ENCODE measurements at regions not wholly inside any gene's neighbourhood (a gene's known extent, or its start where the extent isn't known, plus 50 kb on each side); places are given as distances from the start of the nearest gene placed in this dataset.

DNA sequence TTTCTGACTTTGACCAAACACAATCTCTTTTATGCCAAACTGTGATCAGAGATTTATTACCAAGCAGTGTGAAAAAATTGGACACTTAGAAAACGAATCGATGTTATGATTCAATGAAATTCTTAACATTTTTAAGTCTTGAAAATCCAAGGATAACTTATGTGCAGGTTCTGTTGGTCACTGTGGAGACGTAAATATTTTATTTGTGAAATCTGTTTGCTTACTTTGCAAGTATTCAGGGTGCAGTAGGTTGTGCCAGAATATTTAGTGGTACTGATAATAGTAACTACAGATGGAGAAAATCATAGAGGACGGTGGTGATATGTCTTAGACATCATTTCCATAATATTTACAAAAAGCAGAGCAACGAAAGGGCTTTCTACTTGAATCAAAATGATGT is 97.3 kb downstream of the BMP2 start:
- H3K27ac Mint-ChIP-seq, result no peak overlapping the region
- ATAC-seq (no peak), DNase-seq (no peak)
- no peak overlapping the region for H3K4me3 Mint-ChIP-seq
- H3K9me3 Mint-ChIP-seq, result peaks cover 0 to 9% of the 10 kb centered on the region in 2 donors
- H3K27me3 Mint-ChIP-seq, result peaks cover 6% of the 10 kb centered on the region
- no peaks in the 10 kb centered on the region for H3K4me1 Mint-ChIP-seq

DNA sequence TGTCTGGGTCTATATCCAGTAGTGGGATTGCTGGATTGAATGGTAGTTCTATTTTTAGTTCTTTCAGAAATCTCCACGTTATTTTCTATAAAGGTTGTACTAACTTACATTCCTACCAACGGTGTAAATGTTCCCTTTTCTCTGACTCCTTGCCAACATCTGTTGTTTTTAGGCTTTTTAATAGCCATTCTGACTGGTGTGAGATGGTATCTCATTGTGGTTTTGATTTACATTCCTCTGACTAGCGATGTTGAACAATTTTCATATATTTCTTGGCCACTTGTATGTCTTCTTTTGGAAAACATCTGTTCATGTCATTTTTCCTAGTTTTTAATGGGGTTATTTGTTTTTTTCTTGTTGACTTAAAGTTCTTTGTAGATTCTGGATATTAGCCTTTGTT is 99.3 kb downstream of the BMP2 start:
- Mint-ChIP-seq H3K27ac (no peak overlapping the region), H3K27me3 (peaks cover 6% of the 10 kb centered on the region), H3K4me1 (no peaks in the 10 kb centered on the region), H3K9me3 (peaks cover 0 to 9% of the 10 kb centered on the region in 2 donors), H3K4me3 (no peak overlapping the region)
- ATAC-seq (no peak), DNase-seq (no peak)

DNA sequence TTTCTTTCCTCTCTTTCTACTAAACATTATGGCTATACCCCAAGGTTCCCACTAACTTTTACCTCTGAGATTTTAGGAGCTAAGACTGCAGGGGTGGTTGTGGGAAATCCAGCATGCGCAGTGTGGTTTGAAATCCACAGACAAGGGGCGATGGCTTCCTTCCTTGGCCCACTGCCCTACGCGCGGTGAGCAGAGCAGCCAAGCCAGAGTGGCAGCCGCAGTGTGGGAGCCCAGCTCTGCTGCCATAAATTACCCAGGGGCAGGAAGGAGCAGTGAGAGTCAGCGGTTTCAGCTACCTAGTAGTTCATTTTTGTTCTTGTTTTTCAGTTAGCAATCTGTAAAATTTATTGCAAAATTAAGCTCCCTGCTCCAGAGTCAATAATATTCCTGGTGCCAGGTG is 101.4 kb downstream of the BMP2 start:
- H3K4me1 Mint-ChIP-seq, result no peaks in the 10 kb centered on the region
- ATAC-seq (no peak), DNase-seq (no peak)
- H3K27ac Mint-ChIP-seq, result no peak overlapping the region
- H3K4me3 Mint-ChIP-seq, result no peak overlapping the region
- H3K27me3 Mint-ChIP-seq, result peaks cover 6% of the 10 kb centered on the region
- peaks cover 0 to 9% of the 10 kb centered on the region in 2 donors for H3K9me3 Mint-ChIP-seq

DNA sequence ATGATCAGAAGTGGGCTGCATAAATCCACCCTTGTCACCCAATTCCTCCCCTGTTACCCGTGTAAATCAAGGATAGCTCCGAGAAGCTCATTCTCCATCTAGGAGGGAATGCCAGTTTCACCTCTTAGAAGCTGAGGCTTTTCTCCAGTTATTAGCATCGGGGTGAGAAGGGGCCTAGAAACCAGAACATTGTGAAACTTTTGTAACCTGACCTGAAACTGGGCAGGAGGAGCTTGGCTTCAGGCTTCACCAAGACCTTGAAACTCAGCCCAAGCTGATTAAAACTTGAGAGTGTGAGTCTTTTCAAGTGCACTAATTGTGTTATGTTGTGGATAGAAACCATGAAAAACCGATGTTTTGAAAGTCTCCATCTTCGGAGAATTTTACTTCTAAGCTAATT is 103.1 kb downstream of the BMP2 start:
- Mint-ChIP-seq H3K4me3 (no peak overlapping the region), H3K27me3 (peaks cover 6% of the 10 kb centered on the region), H3K4me1 (no peaks in the 10 kb centered on the region), H3K9me3 (peaks cover 0 to 9% of the 10 kb centered on the region in 2 donors), H3K27ac (no peak overlapping the region)
- no peak for DNase-seq
- no peak for ATAC-seq

DNA sequence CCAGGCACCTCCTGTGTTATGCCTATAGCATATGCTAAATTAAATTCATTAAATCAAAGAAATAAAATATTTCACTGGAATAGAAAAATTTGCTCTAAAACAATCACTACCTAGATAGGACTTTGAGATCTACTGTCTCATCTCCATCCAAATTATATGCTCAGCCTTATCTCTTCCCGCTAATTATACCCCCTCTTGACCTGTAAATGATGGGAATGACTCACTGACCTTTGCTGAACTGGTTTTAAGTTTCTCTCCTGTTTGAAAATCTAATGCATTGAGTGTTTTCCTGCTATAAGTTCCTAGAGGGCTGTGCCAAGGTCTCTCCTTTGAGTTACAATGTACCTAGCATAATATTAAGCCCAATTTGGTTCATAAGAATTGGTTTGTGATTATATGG is 110.1 kb downstream of the BMP2 start:
- H3K27me3 Mint-ChIP-seq, result no peaks in the 10 kb centered on the region
- no peaks in the 10 kb centered on the region for H3K4me1 Mint-ChIP-seq
- no peak for DNase-seq
- no peak for ATAC-seq
- no peak overlapping the region for H3K27ac Mint-ChIP-seq
- H3K4me3 Mint-ChIP-seq, result no peak overlapping the region
- peaks cover 0 to 12% of the 10 kb centered on the region in 2 donors for H3K9me3 Mint-ChIP-seq

DNA sequence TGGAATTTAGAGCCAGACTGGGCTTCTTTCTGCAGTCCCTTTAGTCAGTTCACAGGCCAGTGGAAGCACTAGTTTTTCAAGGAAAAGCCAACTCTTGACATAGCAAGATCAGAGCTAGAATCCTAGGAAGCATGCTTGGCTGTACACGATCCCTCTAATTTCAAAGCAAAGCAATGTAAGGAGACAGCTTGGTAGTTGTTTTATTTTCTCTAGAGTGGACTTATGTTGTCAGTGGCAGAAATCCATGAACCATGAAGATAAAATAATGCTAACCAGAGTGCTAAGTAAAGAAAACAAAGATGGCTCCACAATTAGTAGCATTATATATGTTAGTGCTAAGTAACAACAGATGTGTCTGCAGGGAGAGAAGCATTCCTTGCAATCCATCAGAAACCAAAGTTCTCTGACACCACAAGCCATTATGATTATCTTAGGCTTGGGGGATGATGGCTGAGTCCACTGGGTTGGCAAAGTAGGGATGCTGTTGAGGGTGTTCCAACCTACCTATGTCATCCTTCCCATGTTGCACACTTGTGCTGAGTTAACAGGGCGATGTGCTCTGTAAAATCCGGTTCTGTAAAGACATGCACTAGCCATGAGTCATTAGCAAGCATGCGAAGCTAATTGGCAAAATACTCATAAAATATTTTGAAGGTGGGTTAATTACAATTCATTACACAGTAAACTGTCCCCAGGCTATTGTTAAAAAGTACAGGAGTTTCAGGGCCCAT is 115.2 kb downstream of the BMP2 start:
- Mint-ChIP-seq H3K27ac (no peak overlapping the region), H3K27me3 (no peaks in the 10 kb centered on the region), H3K4me1 (no peaks in the 10 kb centered on the region), H3K9me3 (peaks cover 5 to 12% of the 10 kb centered on the region in 2 donors), H3K4me3 (no peak overlapping the region)
- ATAC-seq (no peak), DNase-seq (no peak)

DNA sequence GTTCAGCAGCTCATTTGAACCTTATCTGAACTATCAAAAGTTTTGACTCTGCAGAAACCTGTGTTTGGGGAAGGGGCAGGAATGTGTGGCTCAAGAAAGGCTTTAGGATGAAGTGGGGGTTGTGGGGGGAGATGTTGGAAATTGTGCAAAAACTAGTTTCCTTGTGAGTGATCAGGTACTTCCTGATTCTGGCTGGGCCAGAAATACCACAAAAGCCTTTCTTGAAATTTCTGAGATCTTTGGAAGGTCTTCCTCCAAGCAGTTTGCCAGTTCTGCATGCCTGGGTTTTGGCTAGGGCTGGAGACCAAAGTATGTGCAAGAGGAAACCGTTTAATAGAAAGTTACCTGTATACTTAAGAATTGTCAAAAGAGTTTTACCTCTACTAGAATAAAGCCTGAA is 116.6 kb downstream of the BMP2 start:
- DNase-seq, result no peak
- Mint-ChIP-seq H3K27ac (no peak overlapping the region), H3K27me3 (no peaks in the 10 kb centered on the region), H3K4me1 (no peaks in the 10 kb centered on the region), H3K9me3 (peaks cover 5 to 12% of the 10 kb centered on the region in 2 donors), H3K4me3 (no peak overlapping the region)
- ATAC-seq, result no peak

DNA sequence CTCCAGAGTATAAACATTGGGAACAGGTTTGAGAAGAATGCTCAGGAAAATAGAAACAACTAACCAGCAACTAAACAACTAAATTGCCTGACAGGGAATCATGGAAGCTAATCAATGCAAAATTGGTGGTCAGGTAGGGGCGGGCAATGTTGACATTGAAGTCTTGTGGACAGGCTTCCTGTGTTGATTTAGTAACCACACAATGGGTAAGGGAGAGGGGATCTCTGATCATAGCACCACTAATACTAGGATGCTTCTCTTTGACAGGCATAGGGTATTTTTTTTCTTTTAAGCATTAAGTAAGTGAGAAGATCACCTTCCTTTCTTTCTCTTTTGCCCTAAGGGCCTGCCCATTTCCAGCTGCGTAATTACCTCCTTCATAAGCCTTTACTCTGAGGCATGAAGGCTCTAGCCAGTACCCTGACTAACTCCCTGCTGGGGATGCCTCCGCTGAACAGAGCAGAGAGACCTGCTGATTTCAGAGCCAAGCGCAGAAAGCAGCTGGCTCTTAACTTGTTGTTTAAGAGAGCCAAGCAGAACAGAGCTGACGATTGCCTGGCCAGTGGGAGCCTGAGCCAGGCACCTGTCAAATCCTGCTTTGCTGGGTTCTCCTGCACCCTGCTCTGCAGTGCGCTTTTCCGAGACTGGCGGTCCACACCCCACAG is 118.7 kb downstream of the BMP2 start:
- H3K27me3 Mint-ChIP-seq, result no peaks in the 10 kb centered on the region
- no peaks in the 10 kb centered on the region for H3K4me1 Mint-ChIP-seq
- no peak overlapping the region for H3K4me3 Mint-ChIP-seq
- peaks cover 5% of the 10 kb centered on the region in 2 donors for H3K9me3 Mint-ChIP-seq
- DNase-seq (no peak), ATAC-seq (no peak)
- no peak overlapping the region for H3K27ac Mint-ChIP-seq

DNA sequence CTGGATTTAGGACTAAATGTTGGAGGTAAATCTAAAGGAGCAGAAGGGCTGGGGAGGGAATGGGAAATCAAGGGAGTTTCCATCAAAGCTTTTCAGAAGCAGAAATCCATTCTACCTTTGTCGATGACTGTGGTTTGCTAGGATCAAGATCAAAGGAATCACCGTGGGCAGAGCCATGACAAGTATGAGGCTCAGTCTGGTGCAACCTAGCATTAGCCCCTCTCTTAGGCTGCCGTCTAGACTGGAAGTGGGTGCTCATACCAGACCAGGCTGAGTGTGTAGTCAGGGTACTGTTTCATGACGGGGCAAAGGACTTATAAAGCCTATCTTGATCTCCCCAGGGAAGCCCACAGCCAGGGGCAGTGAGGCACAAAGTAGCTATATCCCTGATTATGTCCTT is 120.5 kb downstream of the BMP2 start:
- ATAC-seq (no peak), DNase-seq (no peak)
- Mint-ChIP-seq H3K4me3 (no peak overlapping the region), H3K27ac (no peak overlapping the region), H3K27me3 (no peaks in the 10 kb centered on the region), H3K9me3 (peaks cover 0 to 5% of the 10 kb centered on the region in 2 donors), H3K4me1 (no peaks in the 10 kb centered on the region)

DNA sequence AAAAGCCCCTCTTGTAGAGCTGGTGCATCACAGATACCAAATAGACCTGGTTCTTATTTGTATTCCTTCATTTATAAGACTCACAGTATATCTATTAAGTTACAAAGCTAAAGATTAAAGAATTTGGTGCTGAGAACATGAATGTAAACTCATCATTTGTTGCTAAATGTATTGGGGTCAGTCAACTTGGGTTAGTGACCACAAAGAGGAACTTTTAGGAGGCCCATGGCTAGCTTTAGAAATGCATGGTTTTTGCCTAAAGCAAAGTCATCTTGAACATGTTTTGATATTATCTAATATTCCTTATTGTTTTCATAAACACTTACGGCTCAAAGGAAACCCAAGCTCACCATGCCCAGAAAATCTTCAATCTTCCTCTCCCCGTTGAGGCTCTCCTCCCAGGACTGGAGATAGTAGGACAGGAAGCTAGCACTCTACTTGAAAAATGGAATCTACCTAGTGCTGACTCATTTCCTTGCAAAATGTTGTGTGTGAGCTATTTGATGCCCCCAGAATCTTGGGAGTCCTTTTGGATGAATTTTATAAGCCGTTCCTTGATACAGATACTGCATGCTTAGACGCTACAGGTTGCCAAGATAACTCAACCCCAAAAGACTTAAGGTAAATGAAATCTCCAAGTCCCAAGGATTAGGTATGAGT is 121.4 kb downstream of the BMP2 start:
- Mint-ChIP-seq H3K27me3 (no peaks in the 10 kb centered on the region), H3K9me3 (peaks cover 0 to 5% of the 10 kb centered on the region in 2 donors), H3K4me1 (no peaks in the 10 kb centered on the region), H3K27ac (no peak overlapping the region), H3K4me3 (no peak overlapping the region)
- ATAC-seq, result no peak
- no peak for DNase-seq

DNA sequence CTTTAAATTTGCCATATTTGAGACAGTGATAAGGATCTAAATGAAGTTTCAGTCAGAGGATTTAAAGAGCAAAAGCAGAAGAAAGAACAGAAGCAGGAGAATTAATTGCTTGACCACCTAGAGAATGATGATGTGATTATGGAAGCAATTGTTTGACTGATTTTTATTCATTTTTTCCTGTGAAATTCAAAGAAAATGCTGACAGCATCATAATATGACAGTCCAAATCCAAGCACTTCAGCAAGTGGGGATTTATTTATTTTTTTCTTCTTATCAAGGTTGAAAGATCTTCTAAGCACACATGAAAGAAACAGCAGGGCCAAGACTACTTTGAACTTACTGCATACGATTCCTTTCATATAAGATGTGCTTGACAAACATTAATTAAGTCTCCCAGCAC is 125.2 kb downstream of the BMP2 start:
- no peak for DNase-seq
- Mint-ChIP-seq H3K9me3 (peaks cover 0 to 7% of the 10 kb centered on the region in 2 donors), H3K4me3 (no peak overlapping the region), H3K27me3 (no peaks in the 10 kb centered on the region), H3K27ac (no peak overlapping the region), H3K4me1 (no peaks in the 10 kb centered on the region)
- ATAC-seq, result no peak

DNA sequence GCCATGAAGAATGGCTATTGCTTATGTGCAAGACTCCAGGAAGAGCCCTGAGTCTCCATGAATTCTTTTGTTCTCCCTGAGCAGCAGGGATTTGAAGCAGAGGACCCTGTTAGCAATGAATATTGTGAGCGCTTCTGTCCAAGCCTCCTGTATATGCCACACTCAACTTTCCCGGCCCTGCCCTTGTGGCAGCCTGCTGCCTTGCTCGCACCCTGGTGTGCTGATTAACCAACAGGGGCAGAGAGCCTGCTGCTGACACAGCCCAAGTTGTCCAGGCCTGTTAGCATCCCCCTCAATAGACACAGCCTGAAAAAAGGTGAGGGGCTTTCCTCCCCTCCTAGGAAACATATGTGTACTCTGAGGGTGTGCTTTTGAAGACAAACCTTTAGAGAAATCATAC is 131.4 kb downstream of the BMP2 start:
- H3K27ac Mint-ChIP-seq, result no peak overlapping the region
- no peak overlapping the region for H3K4me3 Mint-ChIP-seq
- no peak for DNase-seq
- no peak for ATAC-seq
- peaks cover 4 to 13% of the 10 kb centered on the region in 2 donors for H3K9me3 Mint-ChIP-seq
- H3K27me3 Mint-ChIP-seq, result no peaks in the 10 kb centered on the region
- H3K4me1 Mint-ChIP-seq, result no peaks in the 10 kb centered on the region

DNA sequence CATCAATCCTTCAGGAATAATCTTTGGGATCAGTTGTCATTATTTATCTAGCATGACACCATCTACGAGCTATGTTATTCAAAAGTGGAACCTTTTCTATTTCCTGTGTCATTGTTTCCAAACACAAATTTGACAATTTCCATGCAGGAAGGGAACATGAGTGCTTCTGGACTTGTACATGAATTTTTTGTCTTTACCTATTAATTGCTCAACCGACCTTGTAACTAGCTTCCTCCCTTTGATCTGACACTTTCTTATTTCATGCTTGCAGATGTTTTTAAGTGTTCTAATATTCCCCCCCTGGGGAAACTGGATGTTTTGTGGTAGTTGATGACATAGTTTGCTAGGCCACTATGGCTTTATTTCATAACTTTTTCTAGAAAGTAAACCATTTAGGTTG is 139.4 kb downstream of the BMP2 start:
- Mint-ChIP-seq H3K4me1 (no peaks in the 10 kb centered on the region), H3K27me3 (no peaks in the 10 kb centered on the region), H3K4me3 (no peak overlapping the region), H3K9me3 (peaks cover 3 to 6% of the 10 kb centered on the region in 2 donors), H3K27ac (no peak overlapping the region)
- DNase-seq (no peak), ATAC-seq (no peak)

DNA sequence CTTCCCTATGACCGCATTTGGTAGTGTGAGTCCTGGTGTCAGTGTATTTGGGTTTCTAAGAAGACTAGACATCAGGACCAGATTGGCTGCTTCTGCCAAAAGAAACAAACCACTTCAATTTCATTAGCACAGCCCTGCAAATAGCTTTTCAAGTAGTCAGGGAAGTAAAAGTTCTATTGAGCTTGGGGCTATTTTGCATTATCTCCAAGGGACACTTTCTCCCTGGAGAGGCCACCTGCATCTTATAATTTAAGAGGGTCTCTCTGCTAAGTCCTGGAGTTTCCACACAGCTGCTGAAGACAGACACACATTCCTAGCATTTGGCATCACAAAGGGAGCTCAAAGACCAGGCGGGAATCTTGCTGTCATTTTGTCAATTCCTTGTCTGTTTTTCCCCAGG is 141.2 kb downstream of the BMP2 start:
- DNase-seq, result no peak
- Mint-ChIP-seq H3K4me1 (no peaks in the 10 kb centered on the region), H3K9me3 (peaks cover 0 to 6% of the 10 kb centered on the region in 2 donors), H3K27me3 (no peaks in the 10 kb centered on the region), H3K27ac (no peak overlapping the region), H3K4me3 (no peak overlapping the region)
- no peak for ATAC-seq

DNA sequence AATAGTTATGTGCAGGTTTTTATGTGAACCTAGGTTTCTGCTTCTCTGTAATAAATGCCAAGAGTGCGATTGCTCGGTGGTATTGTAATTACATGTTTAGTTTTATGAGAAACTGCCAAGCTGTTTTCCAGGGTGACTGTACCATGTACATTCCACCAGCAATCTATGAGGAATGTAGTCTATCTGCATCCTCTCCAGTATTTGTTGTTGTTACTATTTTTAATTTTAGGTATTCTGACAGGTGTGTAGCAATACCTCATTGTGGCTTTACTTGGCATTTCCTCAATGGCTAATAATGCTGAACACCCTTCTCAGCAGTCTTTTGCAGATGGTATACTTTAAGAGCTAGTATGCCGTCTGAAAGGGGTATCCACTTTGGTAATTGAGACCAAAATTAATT is 142.1 kb downstream of the BMP2 start:
- H3K4me1 Mint-ChIP-seq, result no peaks in the 10 kb centered on the region
- DNase-seq (no peak), ATAC-seq (no peak)

DNA sequence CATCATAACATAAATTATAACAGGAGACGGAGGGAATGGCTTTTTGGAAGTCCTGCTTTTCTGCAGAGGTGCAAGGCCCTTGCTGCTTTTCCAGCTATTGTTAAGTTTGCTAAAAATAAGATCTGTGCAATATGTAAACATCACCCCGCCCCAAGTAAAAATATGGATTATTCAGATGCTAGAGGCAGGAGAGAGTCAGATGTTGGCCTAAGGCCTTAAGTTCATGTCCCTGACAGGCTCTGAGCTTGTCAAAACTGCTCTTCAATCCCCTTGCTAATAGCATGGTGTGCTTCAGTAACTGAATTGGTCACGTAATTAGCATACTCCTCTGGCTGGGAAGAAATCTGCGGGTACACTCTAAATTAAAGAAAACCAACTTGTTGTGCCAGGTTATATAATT is 147.5 kb downstream of the BMP2 start:
- H3K27ac Mint-ChIP-seq, result no peak overlapping the region
- no peaks in the 10 kb centered on the region for H3K27me3 Mint-ChIP-seq
- H3K4me1 Mint-ChIP-seq, result no peaks in the 10 kb centered on the region
- DNase-seq, result no peak
- H3K4me3 Mint-ChIP-seq, result no peak overlapping the region
- ATAC-seq, result no peak
- no peaks in the 10 kb centered on the region for H3K9me3 Mint-ChIP-seq

More for the DNA sequence above, 142.1 kb downstream of the BMP2 start:
- no peak overlapping the region for H3K27ac Mint-ChIP-seq
- H3K9me3 Mint-ChIP-seq, result peaks cover 0 to 6% of the 10 kb centered on the region in 2 donors
- no peak overlapping the region for H3K4me3 Mint-ChIP-seq
- H3K27me3 Mint-ChIP-seq, result no peaks in the 10 kb centered on the region
